ENCODE measurements at regions not wholly inside any gene's neighbourhood (a gene's known extent, or its start where the extent isn't known, plus 50 kb on each side); places are given as distances from the start of the nearest gene placed in this dataset.

- DNase-seq (ENCODE audit: low read depth, low spot score) (no peak), FAIRE-seq (no peak)
- no peaks in the 10 kb centered on the region for H3K4me1 ChIP-seq (ENCODE audit: control insufficient read depth, extremely low read depth, insufficient read depth, low read length)
- no peaks in the 10 kb centered on the region for H3K9me3 ChIP-seq (replicated peaks; ENCODE audit: control insufficient read depth, insufficient read depth, low read length)
- no TSS peak for BruUV-seq (replicated peaks)
- no peak overlapping the region for H3K27ac ChIP-seq (ENCODE audit: insufficient read depth, low read depth, low read length)
- H3K9me1 ChIP-seq (replicated peaks; ENCODE audit: control insufficient read depth, extremely low read depth, insufficient read depth, low read length), result no peaks in the 10 kb centered on the region
- ChIA-PET CTCF (no interaction called here), POLR2A (no interaction called here)
- intact Hi-C loops (cut with micrococcal nuclease) (no loop called here), dilution Hi-C loops (cut with MboI; ENCODE audit: extremely low pct_ligation_motif_present, low sequenced_read_pairs) (no loop called here)
- no peaks in the 10 kb centered on the region for H3K36me3 ChIP-seq (ENCODE audit: control insufficient read depth in 2 of 2, extremely low read depth in 1 of 2, insufficient read depth in 2 of 2, low read length in 2 of 2)
- H3K27me3 ChIP-seq (ENCODE audit: control insufficient read depth in 2 of 2, insufficient read depth in 2 of 2, low read length in 2 of 2), result peaks cover 0 to 2% of the 10 kb centered on the region in 2 experiments
- TF ChIP-seq GATA2 (IDR thresholded peaks at IDR 0.05; ENCODE audit: insufficient read depth, insufficient read length, low read depth, low read length), result no peak
- H2AFZ ChIP-seq (ENCODE audit: low read depth, low read length), result no peak overlapping the region
- H4K20me1 ChIP-seq (replicated peaks; ENCODE audit: control insufficient read depth, extremely low read depth, insufficient read depth, low read length), result no peaks in the 10 kb centered on the region
- no peaks in the 10 kb centered on the region for H3K79me2 ChIP-seq (ENCODE audit: control insufficient read depth, insufficient read depth, low read length)
- H3K4me3 ChIP-seq (replicated peaks in 1 of 3; ENCODE audit: insufficient read depth in 1 of 3, low read depth in 1 of 3, low read length in 3 of 3), result no peak overlapping the region
- H3K4me2 ChIP-seq (ENCODE audit: insufficient read depth, low read length), result no peak overlapping the region
- no peak overlapping the region for H3K9ac ChIP-seq (replicated peaks; ENCODE audit: extremely low read depth, insufficient read depth, low read length)
These were observed 221.8 kb upstream of the IGFBP7 start for GRCh38 chr4:57331959-57332358.

- no peak overlapping the region for H3K4me2 ChIP-seq (ENCODE audit: insufficient read depth, low read length)
- BruUV-seq (replicated peaks), result no TSS peak
- H3K4me3 ChIP-seq (replicated peaks in 1 of 3; ENCODE audit: insufficient read depth in 1 of 3, low read depth in 1 of 3, low read length in 3 of 3), result no peak overlapping the region
- no peaks in the 10 kb centered on the region for H3K9me3 ChIP-seq (replicated peaks; ENCODE audit: control insufficient read depth, insufficient read depth, low read length)
- CTCF ChIA-PET, result no interaction called here
- no peak overlapping the region for H3K27ac ChIP-seq (ENCODE audit: insufficient read depth, low read depth, low read length)
- POLR2A ChIA-PET, result no interaction called here
- H3K36me3 ChIP-seq (ENCODE audit: control insufficient read depth in 2 of 2, extremely low read depth in 1 of 2, insufficient read depth in 2 of 2, low read length in 2 of 2), result no peaks in the 10 kb centered on the region
- FAIRE-seq, result no peak
- intact Hi-C loops (cut with micrococcal nuclease) (no loop called here), dilution Hi-C loops (cut with MboI; ENCODE audit: extremely low pct_ligation_motif_present, low sequenced_read_pairs) (no loop called here)
- H2AFZ ChIP-seq (ENCODE audit: low read depth, low read length), result no peak overlapping the region
- H4K20me1 ChIP-seq (replicated peaks; ENCODE audit: control insufficient read depth, extremely low read depth, insufficient read depth, low read length), result no peaks in the 10 kb centered on the region
- no peaks in the 10 kb centered on the region for H3K9me1 ChIP-seq (replicated peaks; ENCODE audit: control insufficient read depth, extremely low read depth, insufficient read depth, low read length)
- no peak for TF ChIP-seq FOS (IDR thresholded peaks at IDR 0.05; ENCODE audit: borderline replicate concordance, insufficient read depth, low read length)
- no peak for TF ChIP-seq JUN (IDR thresholded peaks at IDR 0.05; ENCODE audit: borderline replicate concordance, insufficient read depth, insufficient read length, low read depth)
- no peak for TF ChIP-seq MAX (IDR thresholded peaks at IDR 0.05; ENCODE audit: insufficient read depth, insufficient read length)
- no peak for TF ChIP-seq POLR2AphosphoS5 (IDR thresholded peaks at IDR 0.05; ENCODE audit: insufficient read depth, low read depth, low read length)
- TF ChIP-seq CTCF (IDR thresholded peaks at IDR 0.05; ENCODE audit: extremely low read depth in 1 of 2, insufficient read depth in 1 of 2, low read depth in 1 of 2, low read length in 2 of 2), result no peak
- no peak for TF ChIP-seq EZH2 (IDR thresholded peaks at IDR 0.05; ENCODE audit: borderline replicate concordance, low read depth, low read length, severe bottlenecking)
- no peak for TF ChIP-seq POLR2A (IDR thresholded peaks at IDR 0.05; ENCODE audit: low read depth, low read length)
- TF ChIP-seq MYC (IDR thresholded peaks at IDR 0.05; ENCODE audit: low read depth, low read length), result no peak
- no peak for TF ChIP-seq GATA2 (IDR thresholded peaks at IDR 0.05; ENCODE audit: insufficient read depth, insufficient read length, low read depth, low read length)
- H3K79me2 ChIP-seq (ENCODE audit: control insufficient read depth, insufficient read depth, low read length), result no peaks in the 10 kb centered on the region
- no peak overlapping the region for H3K9ac ChIP-seq (replicated peaks; ENCODE audit: extremely low read depth, insufficient read depth, low read length)
- DNase-seq (ENCODE audit: low read depth, low spot score), result no peak
- H3K27me3 ChIP-seq (ENCODE audit: control insufficient read depth in 2 of 2, insufficient read depth in 2 of 2, low read length in 2 of 2), result no peaks in the 10 kb centered on the region
- no peaks in the 10 kb centered on the region for H3K4me1 ChIP-seq (ENCODE audit: control insufficient read depth, extremely low read depth, insufficient read depth, low read length)
These were observed 219.1 kb upstream of the IGFBP7 start for GRCh38 chr4:57329279-57329678.

All from endothelial cell of umbilical vein (primary cell).